Ovary (tissue), 3 donors: ENCODE measurements at regions not wholly inside any gene's neighbourhood (a gene's known extent, or its start where the extent isn't known, plus 50 kb on each side); places are given as distances from the start of the nearest gene placed in this dataset.

Source experiments
- CTCF ChIP-seq, 3 donors: fragments of 450-650 bp in 2 of 3; fragments of 200-600 bp in 1 of 3; IDR thresholded peaks; one replicate each; pipeline versions ENCODE4 v1.5.1 to v1.8.0; 2016 to 2022; ENCODE audit warnings: antibody characterized with exemption in 3 of 3, mild to moderate bottlenecking in 1 of 3
- POLR2A ChIP-seq: fragments of 450-650 bp; IDR thresholded peaks from one replicate; pipeline ENCODE4 v1.6.1; 2017; ENCODE audit warnings: antibody characterized with exemption, mild to moderate bottlenecking, moderate library complexity
- donor health status: DM: no; HTN: no; CAD: no.

- TF ChIP-seq CTCF (IDR thresholded peaks at IDR 0.05) = no peak
- TF ChIP-seq POLR2A = no peak
Measured at GRCh38 chr12:76152181-76152807, 67.8 kb upstream of the NAP1L1 start.
